HFF-Myc (cell line): ENCODE measurements at regions not wholly inside any gene's neighbourhood (a gene's known extent, or its start where the extent isn't known, plus 50 kb on each side); places are given as distances from the start of the nearest gene placed in this dataset.

ENCODE experiments used
- DNase-seq: peaks from one replicate; pipeline ENCODE4 v3.0.0-alpha.2; 2011; ENCODE audit warnings: low read depth; ENCODE audit errors: extremely low read depth
- H3K4me3 ChIP-seq: replicated peaks from 2 replicates; pipeline ENCODE4 v1.5.1; 2011; ENCODE audit warnings: low read depth, mild to moderate bottlenecking, control low read depth, low read length
- TF ChIP-seq, protein P1 (sequence below): IDR thresholded peaks from 2 replicates; pipeline ENCODE4 v1.5.1; 2012; ENCODE audit warnings: mild to moderate bottlenecking, low read depth, low read length, control low read depth; ENCODE audit errors: missing control alignments

DNA sequence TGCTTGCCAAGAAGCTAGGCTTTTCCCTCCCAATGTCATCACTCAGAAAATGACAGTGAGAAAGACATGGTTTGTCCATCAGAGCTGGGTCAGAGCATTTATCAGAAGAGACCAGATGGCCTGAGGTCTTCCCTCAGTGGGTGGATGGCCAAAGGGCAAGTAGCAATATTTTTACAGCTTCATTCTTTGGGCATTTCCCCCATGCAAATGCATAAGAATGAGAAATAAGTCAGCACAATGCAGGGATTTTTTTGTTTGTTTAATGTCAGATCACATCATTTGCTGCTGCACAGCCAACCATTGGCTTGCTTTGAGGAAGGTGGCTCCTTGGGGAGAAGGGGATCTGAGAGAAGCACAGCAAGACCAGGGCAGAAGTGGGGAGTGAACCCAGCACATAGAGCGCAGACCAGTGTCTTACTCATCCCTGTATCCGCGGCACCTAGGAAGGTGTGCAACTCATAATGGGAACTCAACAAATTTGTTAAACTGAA is 209.6 kb downstream of the SEMA6A start:
- H3K4me3 ChIP-seq = no peak overlapping the region
- TF ChIP-seq, protein P1, sequence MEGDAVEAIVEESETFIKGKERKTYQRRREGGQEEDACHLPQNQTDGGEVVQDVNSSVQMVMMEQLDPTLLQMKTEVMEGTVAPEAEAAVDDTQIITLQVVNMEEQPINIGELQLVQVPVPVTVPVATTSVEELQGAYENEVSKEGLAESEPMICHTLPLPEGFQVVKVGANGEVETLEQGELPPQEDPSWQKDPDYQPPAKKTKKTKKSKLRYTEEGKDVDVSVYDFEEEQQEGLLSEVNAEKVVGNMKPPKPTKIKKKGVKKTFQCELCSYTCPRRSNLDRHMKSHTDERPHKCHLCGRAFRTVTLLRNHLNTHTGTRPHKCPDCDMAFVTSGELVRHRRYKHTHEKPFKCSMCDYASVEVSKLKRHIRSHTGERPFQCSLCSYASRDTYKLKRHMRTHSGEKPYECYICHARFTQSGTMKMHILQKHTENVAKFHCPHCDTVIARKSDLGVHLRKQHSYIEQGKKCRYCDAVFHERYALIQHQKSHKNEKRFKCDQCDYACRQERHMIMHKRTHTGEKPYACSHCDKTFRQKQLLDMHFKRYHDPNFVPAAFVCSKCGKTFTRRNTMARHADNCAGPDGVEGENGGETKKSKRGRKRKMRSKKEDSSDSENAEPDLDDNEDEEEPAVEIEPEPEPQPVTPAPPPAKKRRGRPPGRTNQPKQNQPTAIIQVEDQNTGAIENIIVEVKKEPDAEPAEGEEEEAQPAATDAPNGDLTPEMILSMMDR = no peak
- DNase-seq = no peak

DNA sequence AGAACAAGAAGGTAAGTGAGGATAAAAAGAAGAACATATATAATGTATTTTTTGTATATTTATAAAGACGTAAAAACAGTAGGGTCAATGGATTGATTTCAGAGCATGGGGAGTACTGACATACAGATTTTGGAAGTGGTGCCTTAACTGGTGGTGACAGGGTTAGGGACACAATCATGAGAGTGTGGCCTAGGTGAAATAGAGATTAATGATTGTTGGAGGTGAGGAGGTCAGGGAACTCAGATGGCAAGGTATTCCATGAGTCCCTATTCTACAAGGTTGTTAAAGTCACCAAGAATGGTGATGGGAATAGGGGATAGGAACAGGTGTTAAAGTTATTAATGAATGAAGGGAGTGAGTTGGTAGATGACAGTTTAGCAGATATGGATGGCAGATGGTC is 210.8 kb downstream of the SEMA6A start:
- TF ChIP-seq, protein P1 = no peak
- no peak overlapping the region for H3K4me3 ChIP-seq
- DNase-seq = no peak

DNA sequence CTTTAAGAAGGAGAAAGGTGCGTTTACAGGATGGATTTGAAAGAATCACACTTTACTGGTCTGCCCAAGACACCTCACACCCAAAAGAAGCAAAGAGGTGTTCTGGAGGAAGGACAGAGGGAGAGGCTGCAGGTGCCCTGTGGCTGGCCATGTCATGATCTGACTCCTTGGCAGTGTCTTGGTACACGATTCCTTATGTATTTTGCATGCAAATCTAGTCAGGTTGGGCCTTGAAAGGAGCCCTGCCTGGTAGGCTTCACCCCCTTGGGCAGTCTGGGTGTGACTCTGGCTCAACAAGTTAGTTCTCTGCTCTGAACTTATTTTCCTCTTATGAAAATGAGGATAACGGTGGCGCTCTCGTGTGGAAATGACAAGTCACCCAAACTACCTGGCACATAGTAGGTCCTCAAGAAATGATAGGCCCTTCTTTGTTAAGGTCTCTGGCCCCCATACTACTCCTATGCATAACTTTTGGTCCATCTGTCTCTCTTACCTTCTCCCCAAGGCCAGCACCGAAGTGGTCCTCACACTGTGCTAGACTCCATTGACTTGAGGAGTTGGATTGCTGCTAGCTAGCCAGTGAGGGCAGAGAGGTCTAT is 212.5 kb downstream of the SEMA6A start:
- no peak overlapping the region; the same call in 1 of the 2 replicates for H3K4me3 ChIP-seq
- TF ChIP-seq, protein P1 = no peak

DNA sequence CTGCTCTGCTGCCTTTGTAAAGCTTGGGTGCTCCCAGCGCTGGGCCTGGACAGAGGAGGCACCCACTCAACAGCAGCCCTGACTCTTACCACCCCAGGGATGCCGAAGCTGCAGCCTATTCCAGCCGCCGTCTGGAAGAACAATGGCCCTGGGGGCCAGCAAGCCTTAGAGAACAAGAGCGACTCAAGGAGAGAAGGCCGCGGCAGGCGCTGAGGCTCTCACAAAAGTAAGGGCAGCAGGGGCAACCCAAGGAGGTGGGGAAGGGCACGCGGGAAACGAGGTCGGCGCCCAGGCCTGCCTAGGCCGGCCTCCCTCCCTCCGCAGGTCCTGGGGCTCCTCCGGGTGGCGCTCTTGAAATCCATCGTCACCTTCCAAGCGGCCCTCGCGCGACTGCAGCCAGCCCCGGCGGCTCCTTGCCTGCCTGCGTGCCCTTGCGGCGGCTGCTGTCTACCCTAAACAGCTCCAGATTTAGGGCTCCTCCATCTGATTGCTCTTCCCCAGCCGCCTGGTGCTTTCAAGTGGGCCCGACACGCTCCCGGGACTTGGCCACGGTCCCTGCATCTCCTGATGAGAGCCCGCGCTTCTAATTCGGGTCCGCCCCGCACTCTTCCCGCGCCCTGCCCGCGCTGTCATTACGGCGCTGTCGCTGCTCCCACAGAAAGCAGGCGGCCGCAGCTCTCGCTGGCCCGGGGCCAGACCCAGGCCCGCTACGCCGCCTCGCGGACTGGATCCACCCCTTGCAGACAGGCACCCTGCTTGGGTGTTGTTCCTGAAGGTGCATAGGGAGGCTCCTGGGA is 213.3 kb downstream of the SEMA6A start:
- H3K4me3 ChIP-seq = peak overlapping the region; percentile 16

More for the DNA sequence above, 212.5 kb downstream of the SEMA6A start:
- DNase-seq = no peak

DNA sequence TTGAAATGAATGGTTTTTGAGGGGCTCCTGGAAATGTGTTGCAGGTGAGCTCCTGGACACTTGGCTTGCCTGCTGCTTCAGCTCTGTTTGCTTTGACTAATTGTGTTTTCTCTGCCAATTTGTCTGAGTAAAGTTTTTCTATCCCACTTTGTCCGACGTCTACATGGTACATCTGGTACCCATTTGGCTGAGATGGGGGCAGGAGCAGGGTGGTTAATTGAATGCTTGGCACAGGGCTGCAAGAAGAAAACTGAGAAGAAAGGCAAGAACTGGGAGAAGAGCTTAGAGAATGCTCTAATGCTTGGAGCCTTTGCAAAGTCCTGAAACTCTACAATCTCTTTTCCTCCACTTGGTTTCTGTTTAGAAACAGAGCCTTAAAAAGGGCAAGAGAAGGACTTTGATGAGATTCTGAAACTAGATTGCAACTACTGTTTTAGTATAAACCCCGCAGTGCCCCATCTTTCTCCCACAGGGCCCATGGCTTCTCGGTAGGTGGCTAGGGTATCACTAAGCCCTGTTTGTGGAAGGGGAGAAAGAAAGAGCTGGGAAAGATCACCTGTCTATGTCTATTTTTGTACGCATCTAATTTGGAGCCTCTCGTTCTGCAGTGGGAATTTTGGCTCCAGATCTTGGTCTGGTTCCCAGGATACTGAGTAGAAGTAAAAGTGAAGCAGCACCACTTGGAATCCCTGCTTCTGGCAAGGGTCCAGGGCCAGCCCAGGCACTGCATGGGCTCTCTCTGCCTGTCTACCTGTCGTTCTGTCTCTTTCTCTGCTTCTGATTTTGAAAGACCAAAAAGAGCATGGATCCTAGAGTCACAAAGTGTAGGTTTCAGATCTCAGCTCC is 214.4 kb downstream of the SEMA6A start:
- peak; percentile 16 for DNase-seq
- TF ChIP-seq, protein P1 = no peak
- no peak overlapping the region for H3K4me3 ChIP-seq

More for the DNA sequence above, 213.3 kb downstream of the SEMA6A start:
- no peak for DNase-seq
- TF ChIP-seq, protein P1 = peak; percentile 17

DNA sequence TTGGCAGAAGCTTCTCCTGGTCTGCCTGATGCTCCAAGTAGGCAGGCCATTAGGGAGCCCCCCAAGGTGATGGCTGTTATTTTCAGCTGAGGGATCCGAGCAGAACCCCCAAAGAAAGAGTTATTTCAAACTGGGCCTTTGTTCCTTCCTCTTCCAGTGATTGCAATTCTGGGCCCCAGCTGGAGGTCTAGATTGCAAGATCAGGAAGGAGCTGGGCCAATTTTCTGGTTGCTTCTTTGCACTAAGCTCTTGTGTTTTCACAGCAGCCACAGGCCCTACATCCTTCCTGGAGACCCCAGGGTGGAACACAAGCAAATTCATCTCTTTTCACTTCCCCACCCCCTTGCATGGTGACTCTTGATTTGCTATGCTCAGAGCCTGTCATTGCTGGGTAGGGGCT is 215.0 kb downstream of the SEMA6A start:
- DNase-seq = no peak
- TF ChIP-seq, protein P1 = no peak
- no peak overlapping the region for H3K4me3 ChIP-seq
